NB4 (cell line): ENCODE measurements at regions not wholly inside any gene's neighbourhood (a gene's known extent, or its start where the extent isn't known, plus 50 kb on each side); places are given as distances from the start of the nearest gene placed in this dataset.

ENCODE experiments used
- DNase-seq: peaks from one replicate; pipeline ENCODE4 v3.0.0; 2010; ENCODE audit warnings: low read depth
- H3K4me3 ChIP-seq: one replicate; pipeline ENCODE4 v1.5.1; 2011; ENCODE audit warnings: mild to moderate bottlenecking, low read depth, low read length, moderate library complexity
- CTCF ChIP-seq: IDR thresholded peaks from one replicate; pipeline ENCODE4 v1.5.1; 2012; ENCODE audit warnings: low read depth, low read length
- MAX ChIP-seq: IDR thresholded peaks from 2 replicates; pipeline ENCODE4 v1.6.1; 2011; ENCODE audit warnings: low read depth, low read length
- MYC ChIP-seq: IDR thresholded peaks from 2 replicates; pipeline ENCODE4 v1.6.1; 2011; ENCODE audit warnings: low read depth, low read length
- POLR2A ChIP-seq: IDR thresholded peaks from 2 replicates; pipeline ENCODE4 v1.6.1; 2011; ENCODE audit warnings: mild to moderate bottlenecking; ENCODE audit not compliant: insufficient read length; ENCODE audit errors: extremely low read depth

- H3K4me3 ChIP-seq = no peak overlapping the region
- TF ChIP-seq MAX (no peak), MYC (no peak), CTCF (no peak), POLR2A (no peak)
- no peak for DNase-seq
These were observed 95.9 kb upstream of the PRR23E start for GRCh38 chr3:127097072-127097405.

GRCh38 chr3:127097481-127097880 lies 95.5 kb upstream of the PRR23E start:
- no peak for DNase-seq
- no peak overlapping the region for H3K4me3 ChIP-seq
- TF ChIP-seq POLR2A (no peak), MAX (no peak), CTCF (no peak), MYC (no peak)

GRCh38 chr3:127099982-127100381 lies 92.9 kb upstream of the PRR23E start:
- DNase-seq = no peak
- TF ChIP-seq MAX (no peak), CTCF (no peak), MYC (no peak), POLR2A (no peak)
- H3K4me3 ChIP-seq = no peak overlapping the region

- no peak for DNase-seq
- no peak overlapping the region for H3K4me3 ChIP-seq
- TF ChIP-seq MYC (no peak), CTCF (no peak), MAX (no peak), POLR2A (no peak)
These were observed 92.2 kb upstream of the PRR23E start for GRCh38 chr3:127100459-127101410.

GRCh38 chr3:127101411-127102187 lies 91.3 kb upstream of the PRR23E start:
- DNase-seq = no peak
- TF ChIP-seq CTCF (no peak), MAX (no peak), MYC (no peak), POLR2A (no peak)
- no peak overlapping the region for H3K4me3 ChIP-seq
